ENCODE measurements at regions not wholly inside any gene's neighbourhood (a gene's known extent, or its start where the extent isn't known, plus 50 kb on each side); places are given as distances from the start of the nearest gene placed in this dataset.

GRCh38 chr3:43958973-43959372 lies 268.2 kb downstream of the ABHD5 start:
- Histone ChIP-seq H3K36me3 (ENCODE audit: control insufficient read depth, insufficient read depth, low read length) (no peaks in the 10 kb centered on the region; the same call in 1 of the 2 replicates), H3K27me3 (ENCODE audit: control insufficient read depth, insufficient read depth, low read length) (no peaks in the 10 kb centered on the region; the same call in 1 of the 2 replicates), H3K4me1 (ENCODE audit: control insufficient read depth, insufficient read depth, low read length) (no peaks in the 10 kb centered on the region), H3K4me3 (ENCODE audit: low read depth in 2 of 2, low read length in 2 of 2) (no peak overlapping the region), H3K9me3 (ENCODE audit: control insufficient read depth, insufficient read depth, low read depth, low read length) (no peaks in the 10 kb centered on the region), H3K27ac (ENCODE audit: low read length) (no peak overlapping the region)
- TF ChIP-seq CTCF (IDR thresholded peaks at IDR 0.05) = no peak
- no peak for DNase-seq (ENCODE audit: low read depth, low spot score)
- intact Hi-C loops (cut with micrococcal nuclease; ENCODE audit: unreplicated experiment) = no loop called here
- in situ Hi-C loops (cut with HindIII; ENCODE audit: low pct_unique_long_range_greater_than_20kb, low sequenced_read_pairs) = no loop called here
- BruUV-seq (replicated peaks) = no TSS peak
- ATAC-seq = no peak
- ChIA-PET CTCF (no interaction called here), POLR2A (no interaction called here)

- Histone ChIP-seq H3K9me3 (ENCODE audit: control insufficient read depth, insufficient read depth, low read depth, low read length) (no peaks in the 10 kb centered on the region), H3K4me3 (ENCODE audit: low read depth in 2 of 2, low read length in 2 of 2) (no peak overlapping the region), H3K27ac (ENCODE audit: low read length) (no peak overlapping the region), H3K36me3 (ENCODE audit: control insufficient read depth, insufficient read depth, low read length) (no peaks in the 10 kb centered on the region; the same call in 1 of the 2 replicates), H3K27me3 (ENCODE audit: control insufficient read depth, insufficient read depth, low read length) (no peaks in the 10 kb centered on the region; the same call in 1 of the 2 replicates), H3K4me1 (ENCODE audit: control insufficient read depth, insufficient read depth, low read length) (no peaks in the 10 kb centered on the region)
- TF ChIP-seq SIN3A (IDR thresholded peaks at IDR 0.05; ENCODE audit: borderline replicate concordance, insufficient read depth, low read depth, low read length) (no peak), TCF7L2 (IDR thresholded peaks at IDR 0.05; ENCODE audit: low read depth, low read length) (no peak), CTCF (IDR thresholded peaks at IDR 0.05) (no peak), REST (IDR thresholded peaks at IDR 0.05; ENCODE audit: insufficient read depth in 1 of 2, low read depth in 2 of 2, low read length in 1 of 2) (no peak), POLR2AphosphoS5 (IDR thresholded peaks at IDR 0.05; ENCODE audit: low read depth, low read length) (no peak)
- BruUV-seq (replicated peaks) = no TSS peak
- in situ Hi-C loops (cut with HindIII; ENCODE audit: low pct_unique_long_range_greater_than_20kb, low sequenced_read_pairs) = no loop called here
- CTCF ChIA-PET = no interaction called here
- POLR2A ChIA-PET = no interaction called here
- DNase-seq (ENCODE audit: low read depth, low spot score) (no peak), ATAC-seq (no peak)
- intact Hi-C loops (cut with micrococcal nuclease; ENCODE audit: unreplicated experiment) = no loop called here
These were observed 269.0 kb downstream of the ABHD5 start for GRCh38 chr3:43959498-43960447.

Measured in Panc1 (cell line).